ENCODE measurements at regions not wholly inside any gene's neighbourhood (a gene's known extent, or its start where the extent isn't known, plus 50 kb on each side); places are given as distances from the start of the nearest gene placed in this dataset.

DNA sequence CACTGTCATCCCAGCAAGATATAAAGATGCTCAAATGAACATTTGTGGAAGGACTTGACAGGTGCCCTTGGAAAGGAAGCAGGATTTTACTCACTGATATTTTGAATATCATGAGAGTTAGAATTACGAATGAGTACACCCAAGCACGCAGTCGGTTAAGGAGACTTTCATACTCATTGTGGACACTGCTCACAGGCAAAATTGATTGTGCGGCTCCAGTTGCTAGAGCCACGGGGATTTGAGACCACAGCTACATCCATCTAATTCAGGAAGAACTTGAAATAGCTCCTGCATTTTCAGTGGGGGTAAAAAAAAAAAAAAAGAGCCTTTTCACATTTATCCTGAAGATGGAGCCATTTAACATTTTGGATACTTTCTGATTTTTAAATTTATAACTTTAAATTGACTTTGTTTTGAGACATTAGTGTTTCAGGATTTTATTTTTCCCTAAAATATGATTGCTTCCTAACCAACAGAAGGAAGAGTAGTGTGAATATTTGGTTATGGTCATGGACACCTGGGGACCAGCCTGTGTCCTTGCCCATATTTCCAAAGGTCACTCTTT is 1080.1 kb upstream of the EEF2KMT start:
- Histone ChIP-seq H3K9ac (ENCODE audit: insufficient read depth, low read length) (no peak overlapping the region), H3K4me1 (ENCODE audit: control insufficient read depth, extremely low read depth, insufficient read depth, low read length) (no peaks in the 10 kb centered on the region), H3K79me2 (ENCODE audit: control insufficient read depth, insufficient read depth, low read length) (no peaks in the 10 kb centered on the region), H3K36me3 (ENCODE audit: control insufficient read depth, insufficient read depth, low read length) (no peaks in the 10 kb centered on the region), H3K4me2 (ENCODE audit: extremely low read depth, insufficient read depth, low read length) (no peak overlapping the region), H3K27ac (ENCODE audit: insufficient read depth, low read length) (no peak overlapping the region), H3K4me3 (replicated peaks in 1 of 4; ENCODE audit: control extremely low read depth in 1 of 4, insufficient read depth in 1 of 4, low read depth in 3 of 4, low read length in 4 of 4) (no peak overlapping the region), H3K27me3 (ENCODE audit: control insufficient read depth, insufficient read depth, low read length) (no peaks in the 10 kb centered on the region), H4K20me1 (ENCODE audit: control insufficient read depth, extremely low read depth, insufficient read depth, low read length) (no peaks in the 10 kb centered on the region), H2AFZ (ENCODE audit: low read length) (no peak overlapping the region), H3K9me3 (ENCODE audit: control insufficient read depth, insufficient read depth, low read depth, low read length) (no peaks in the 10 kb centered on the region)
- no peak for DNase-seq (ENCODE audit: low read depth in 2 of 2)
- TF ChIP-seq, protein P1, sequence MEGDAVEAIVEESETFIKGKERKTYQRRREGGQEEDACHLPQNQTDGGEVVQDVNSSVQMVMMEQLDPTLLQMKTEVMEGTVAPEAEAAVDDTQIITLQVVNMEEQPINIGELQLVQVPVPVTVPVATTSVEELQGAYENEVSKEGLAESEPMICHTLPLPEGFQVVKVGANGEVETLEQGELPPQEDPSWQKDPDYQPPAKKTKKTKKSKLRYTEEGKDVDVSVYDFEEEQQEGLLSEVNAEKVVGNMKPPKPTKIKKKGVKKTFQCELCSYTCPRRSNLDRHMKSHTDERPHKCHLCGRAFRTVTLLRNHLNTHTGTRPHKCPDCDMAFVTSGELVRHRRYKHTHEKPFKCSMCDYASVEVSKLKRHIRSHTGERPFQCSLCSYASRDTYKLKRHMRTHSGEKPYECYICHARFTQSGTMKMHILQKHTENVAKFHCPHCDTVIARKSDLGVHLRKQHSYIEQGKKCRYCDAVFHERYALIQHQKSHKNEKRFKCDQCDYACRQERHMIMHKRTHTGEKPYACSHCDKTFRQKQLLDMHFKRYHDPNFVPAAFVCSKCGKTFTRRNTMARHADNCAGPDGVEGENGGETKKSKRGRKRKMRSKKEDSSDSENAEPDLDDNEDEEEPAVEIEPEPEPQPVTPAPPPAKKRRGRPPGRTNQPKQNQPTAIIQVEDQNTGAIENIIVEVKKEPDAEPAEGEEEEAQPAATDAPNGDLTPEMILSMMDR (conservative IDR thresholded peaks at IDR 0.05 in 1 of 2, IDR thresholded peaks at IDR 0.05 in 1 of 2; ENCODE audit: low read depth in 1 of 2, low read length in 2 of 2) = no peak
- TF ChIP-seq EZH2 (IDR thresholded peaks at IDR 0.05; ENCODE audit: low read length, missing control alignments) = no peak

DNA sequence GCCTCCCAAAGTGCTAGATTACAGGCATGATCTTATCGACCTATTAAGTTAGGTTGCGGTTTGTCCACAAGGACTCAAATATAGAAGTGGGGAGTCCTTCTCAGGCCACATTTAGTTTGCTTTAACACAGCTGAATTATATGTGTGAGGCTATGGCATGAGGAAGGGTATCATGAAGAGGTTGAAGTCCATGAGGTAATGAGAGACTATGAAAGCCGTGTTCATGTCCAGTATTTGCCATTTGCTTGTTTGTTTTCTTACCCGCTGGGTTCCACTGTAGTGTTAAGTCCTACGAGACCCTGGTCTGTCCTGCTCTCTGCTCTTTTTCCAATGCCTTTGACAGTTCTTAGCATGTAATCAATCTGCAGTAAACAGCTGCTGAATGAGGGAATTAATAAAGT is 1072.4 kb upstream of the EEF2KMT start:
- Histone ChIP-seq H3K27me3 (ENCODE audit: control insufficient read depth, insufficient read depth, low read length) (no peaks in the 10 kb centered on the region), H3K9ac (ENCODE audit: insufficient read depth, low read length) (no peak overlapping the region)

DNA sequence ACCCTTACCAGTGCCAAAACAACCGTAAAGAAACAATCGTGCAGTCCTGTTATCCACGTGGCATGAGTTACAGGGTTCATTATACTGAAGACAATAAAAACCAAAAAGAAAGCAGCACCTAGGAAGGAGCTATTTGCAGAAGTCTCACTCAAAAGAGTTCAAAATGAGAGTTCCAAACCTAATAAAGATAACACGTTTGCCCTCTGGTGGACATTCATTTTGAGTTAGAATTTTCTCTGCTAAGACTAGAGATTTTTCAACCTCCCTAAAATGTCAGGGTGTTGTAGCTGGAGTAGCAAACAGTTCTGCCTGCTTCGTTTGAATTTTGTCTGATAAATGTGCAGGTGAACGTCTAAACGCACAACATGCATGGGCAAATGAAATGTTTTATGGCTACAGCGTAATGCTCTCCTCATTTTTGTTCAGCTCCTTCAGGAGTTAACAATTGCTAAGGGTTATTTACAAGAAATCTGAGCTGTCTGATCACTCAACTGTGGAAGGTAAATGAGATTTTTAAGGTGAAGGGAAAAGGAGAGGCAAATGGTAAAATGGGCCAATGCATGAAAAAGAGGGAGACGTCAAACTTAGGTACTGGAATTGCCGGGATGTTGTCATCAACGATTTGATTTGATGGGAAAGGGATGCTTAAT is 1067.9 kb upstream of the EEF2KMT start:
- DNase-seq (ENCODE audit: low read depth in 2 of 2) = peak in 1 of 2 donors; percentile 14
- no peak overlapping the region for H3K4me3 ChIP-seq (replicated peaks in 1 of 4; ENCODE audit: control extremely low read depth in 1 of 4, insufficient read depth in 1 of 4, low read depth in 3 of 4, low read length in 4 of 4)
- no peak overlapping the region for H3K4me2 ChIP-seq (ENCODE audit: extremely low read depth, insufficient read depth, low read length)
- no peaks in the 10 kb centered on the region for H3K9me3 ChIP-seq (ENCODE audit: control insufficient read depth, insufficient read depth, low read depth, low read length)
- H4K20me1 ChIP-seq (ENCODE audit: control insufficient read depth, extremely low read depth, insufficient read depth, low read length) = no peaks in the 10 kb centered on the region
- H3K79me2 ChIP-seq (ENCODE audit: control insufficient read depth, insufficient read depth, low read length) = no peaks in the 10 kb centered on the region
- TF ChIP-seq, protein P1 (conservative IDR thresholded peaks at IDR 0.05 in 1 of 2, IDR thresholded peaks at IDR 0.05 in 1 of 2; ENCODE audit: low read depth in 1 of 2, low read length in 2 of 2) = no peak
- TF ChIP-seq EZH2 (IDR thresholded peaks at IDR 0.05; ENCODE audit: low read length, missing control alignments) = no peak
- H3K9ac ChIP-seq (ENCODE audit: insufficient read depth, low read length) = no peak overlapping the region
- H3K27ac ChIP-seq (ENCODE audit: insufficient read depth, low read length) = no peak overlapping the region
- H3K27me3 ChIP-seq (ENCODE audit: control insufficient read depth, insufficient read depth, low read length) = no peaks in the 10 kb centered on the region
- no peaks in the 10 kb centered on the region for H3K4me1 ChIP-seq (ENCODE audit: control insufficient read depth, extremely low read depth, insufficient read depth, low read length)
- H3K36me3 ChIP-seq (ENCODE audit: control insufficient read depth, insufficient read depth, low read length) = no peaks in the 10 kb centered on the region
- H2AFZ ChIP-seq (ENCODE audit: low read length) = no peak overlapping the region

More for the DNA sequence above, 1072.4 kb upstream of the EEF2KMT start:
- TF ChIP-seq, protein P1 (conservative IDR thresholded peaks at IDR 0.05 in 1 of 2, IDR thresholded peaks at IDR 0.05 in 1 of 2; ENCODE audit: low read depth in 1 of 2, low read length in 2 of 2) = no peak
- no peak for TF ChIP-seq EZH2 (IDR thresholded peaks at IDR 0.05; ENCODE audit: low read length, missing control alignments)
- no peak overlapping the region for H3K27ac ChIP-seq (ENCODE audit: insufficient read depth, low read length)
- H3K4me3 ChIP-seq (replicated peaks in 1 of 4; ENCODE audit: control extremely low read depth in 1 of 4, insufficient read depth in 1 of 4, low read depth in 3 of 4, low read length in 4 of 4) = no peak overlapping the region
- no peaks in the 10 kb centered on the region for H3K79me2 ChIP-seq (ENCODE audit: control insufficient read depth, insufficient read depth, low read length)
- no peaks in the 10 kb centered on the region for H3K9me3 ChIP-seq (ENCODE audit: control insufficient read depth, insufficient read depth, low read depth, low read length)
- H3K36me3 ChIP-seq (ENCODE audit: control insufficient read depth, insufficient read depth, low read length) = no peaks in the 10 kb centered on the region
- H3K4me2 ChIP-seq (ENCODE audit: extremely low read depth, insufficient read depth, low read length) = no peak overlapping the region
- H3K4me1 ChIP-seq (ENCODE audit: control insufficient read depth, extremely low read depth, insufficient read depth, low read length) = no peaks in the 10 kb centered on the region
- H4K20me1 ChIP-seq (ENCODE audit: control insufficient read depth, extremely low read depth, insufficient read depth, low read length) = no peaks in the 10 kb centered on the region
- no peak for DNase-seq (ENCODE audit: low read depth in 2 of 2)
- H2AFZ ChIP-seq (ENCODE audit: low read length) = no peak overlapping the region

All from fibroblast of lung (primary cell).